Bronchial epithelial cell (primary cell): ENCODE measurements at regions not wholly inside any gene's neighbourhood (a gene's known extent, or its start where the extent isn't known, plus 50 kb on each side); places are given as distances from the start of the nearest gene placed in this dataset.

Experiments
- DNase-seq: peaks from one replicate; pipeline ENCODE4 v3.0.0-alpha.2; 2010; ENCODE audit warnings: low read depth
- FAIRE-seq: peaks from 2 replicates; lab custom pipeline; 2011; peaks lifted over from hg19 to GRCh38; lab: Jason Lieb, UNC
- H3K27me3 ChIP-seq: 2 replicates; pipeline ENCODE4 v1.5.1; 2011; ENCODE audit warnings: low read length; ENCODE audit not compliant: control insufficient read depth, insufficient read depth
- H3K36me3 ChIP-seq: 2 replicates; pipeline ENCODE4 v1.5.1; 2011; ENCODE audit warnings: low read length; ENCODE audit not compliant: control insufficient read depth, insufficient read depth
- H3K4me3 ChIP-seq: 2 replicates; pipeline ENCODE4 v1.5.1; 2011; ENCODE audit warnings: mild to moderate bottlenecking, low read depth, low read length, control low read depth
- CTCF ChIP-seq: IDR thresholded peaks from 2 replicates; pipeline ENCODE4 v1.5.1; 2011; ENCODE audit warnings: mild to moderate bottlenecking, moderate library complexity, low read length, control low read depth, inconsistent platforms; ENCODE audit not compliant: insufficient read depth, severe bottlenecking

GRCh38 chr9:89746385-89747116 lies 141.7 kb downstream of the GADD45G start:
- FAIRE-seq, result no peak
- DNase-seq, result no peak
- no peak for TF ChIP-seq CTCF
- Histone ChIP-seq H3K36me3 (no peaks in the 10 kb centered on the region), H3K4me3 (no peak overlapping the region), H3K27me3 (no peaks in the 10 kb centered on the region)

DNA sequence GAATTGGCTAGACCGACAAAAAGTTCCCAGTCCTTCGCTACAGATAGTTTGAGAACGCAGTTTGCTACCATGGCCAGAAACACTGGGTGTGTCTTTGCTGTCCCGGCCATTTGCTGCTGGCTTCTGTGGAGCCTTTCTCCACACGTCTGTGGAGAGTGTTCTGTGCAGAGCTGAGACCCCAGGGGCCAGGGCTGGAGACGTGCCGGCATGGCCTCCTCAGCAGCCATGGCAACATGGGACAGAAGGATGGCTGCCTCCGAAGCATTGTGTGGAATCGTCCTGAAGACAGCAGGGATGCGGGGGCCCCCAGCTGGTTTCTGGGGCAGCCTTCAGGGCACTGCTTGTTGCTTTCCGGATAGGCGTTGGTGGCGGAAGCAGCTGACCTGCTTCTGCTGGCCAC lies 142.8 kb downstream of the GADD45G start:
- no peaks in the 10 kb centered on the region for H3K36me3 ChIP-seq
- TF ChIP-seq CTCF, result no peak
- H3K27me3 ChIP-seq, result no peaks in the 10 kb centered on the region
- DNase-seq, result no peak
- no peak for FAIRE-seq
- no peak overlapping the region for H3K4me3 ChIP-seq

DNA sequence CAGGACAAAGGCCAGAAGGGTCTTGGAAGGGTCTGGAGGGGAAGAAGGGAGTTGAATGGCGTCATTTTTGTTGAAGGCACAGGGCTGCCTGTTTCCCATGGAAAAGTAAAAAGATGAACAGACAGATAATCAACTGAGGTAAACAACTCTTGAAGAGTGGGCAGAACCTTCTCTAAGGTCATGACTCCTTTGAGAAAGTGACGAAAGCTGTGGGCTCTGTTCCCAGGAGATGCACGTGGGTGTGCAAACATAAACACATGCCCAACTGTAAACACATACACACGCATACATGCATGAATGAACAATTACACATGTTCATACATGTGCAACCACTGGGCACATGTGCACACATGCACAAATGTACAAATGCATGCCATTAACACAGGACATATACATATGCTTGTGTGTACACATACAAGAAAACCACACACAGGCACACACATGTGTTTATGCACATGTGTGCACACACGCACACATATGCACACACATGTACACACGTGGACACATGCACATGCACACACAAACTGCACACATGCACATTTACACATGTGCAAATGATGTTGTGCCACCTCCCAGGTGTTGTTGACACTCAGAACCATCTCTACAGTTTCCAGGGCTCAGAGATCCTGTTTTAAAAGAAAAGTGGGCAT lies 143.3 kb downstream of the GADD45G start:
- no peak for TF ChIP-seq CTCF
- Histone ChIP-seq H3K36me3 (no peaks in the 10 kb centered on the region), H3K27me3 (no peaks in the 10 kb centered on the region), H3K4me3 (no peak overlapping the region)
- FAIRE-seq (peak; percentile 72), DNase-seq (no peak)

DNA sequence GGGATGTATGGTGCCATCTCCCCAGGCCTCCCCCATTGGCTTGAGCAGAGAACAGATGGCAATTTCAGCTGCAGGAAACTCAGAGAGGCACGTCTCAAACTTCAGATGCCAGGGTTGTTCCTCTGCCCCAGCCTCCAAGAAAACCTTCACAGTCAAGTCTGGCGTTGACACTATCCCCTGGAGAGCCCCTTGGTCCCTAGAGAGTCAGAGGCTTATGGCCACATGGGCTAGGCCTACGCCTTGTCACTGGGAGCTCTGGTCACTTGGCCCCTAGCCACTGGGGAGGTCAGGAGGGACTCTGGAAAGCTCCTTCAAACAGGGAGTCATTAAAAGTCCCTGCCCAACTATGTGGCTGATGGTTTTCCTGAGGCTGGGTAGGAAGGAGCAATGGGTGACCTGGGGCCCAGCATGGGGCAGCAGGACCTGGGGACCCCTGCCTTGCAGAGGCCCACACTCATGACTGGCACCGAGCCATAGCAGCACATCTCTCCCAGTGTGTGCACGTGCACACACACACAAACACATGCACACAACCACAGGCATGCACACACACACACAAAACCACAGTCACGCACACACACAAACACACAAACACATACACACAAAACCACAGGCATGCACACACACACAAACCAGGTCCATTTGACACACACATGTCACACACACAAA lies 144.2 kb downstream of the GADD45G start:
- Histone ChIP-seq H3K27me3 (no peaks in the 10 kb centered on the region), H3K36me3 (no peaks in the 10 kb centered on the region), H3K4me3 (no peak overlapping the region)
- no peak for DNase-seq
- TF ChIP-seq CTCF, result no peak
- FAIRE-seq, result peak; percentile 94

DNA sequence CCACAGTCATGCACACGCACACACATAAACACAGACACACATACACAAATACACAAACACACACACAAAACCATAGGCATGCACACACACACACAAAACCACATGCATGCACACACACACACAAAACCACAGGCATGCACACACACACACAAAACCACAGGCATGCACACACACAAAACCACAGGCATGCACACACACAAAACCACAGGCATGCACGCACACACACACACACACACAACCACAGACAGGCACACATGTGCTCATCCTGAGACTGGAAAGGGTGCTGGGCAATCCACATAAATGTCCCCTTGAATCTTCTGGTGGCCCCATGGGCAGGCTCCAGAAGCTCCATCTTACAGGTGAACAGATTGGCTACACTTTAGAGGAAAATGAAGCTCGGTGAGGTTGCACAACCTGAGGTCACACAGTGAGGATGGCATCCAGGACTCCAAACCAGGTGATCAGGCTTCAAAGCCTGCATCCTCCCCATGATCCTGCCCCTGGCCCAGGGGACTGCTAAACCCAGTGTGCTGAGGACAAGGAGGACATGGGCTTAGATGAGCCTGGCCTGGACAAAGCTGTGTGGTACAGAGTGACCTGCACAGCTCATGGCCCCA lies 144.8 kb downstream of the GADD45G start:
- H3K36me3 ChIP-seq, result no peaks in the 10 kb centered on the region
- FAIRE-seq (no peak), DNase-seq (no peak)
- H3K4me3 ChIP-seq, result no peak overlapping the region
- TF ChIP-seq CTCF, result no peak
- H3K27me3 ChIP-seq, result no peaks in the 10 kb centered on the region
